ENCODE measurements at regions not wholly inside any gene's neighbourhood (a gene's known extent, or its start where the extent isn't known, plus 50 kb on each side); places are given as distances from the start of the nearest gene placed in this dataset.

DNA sequence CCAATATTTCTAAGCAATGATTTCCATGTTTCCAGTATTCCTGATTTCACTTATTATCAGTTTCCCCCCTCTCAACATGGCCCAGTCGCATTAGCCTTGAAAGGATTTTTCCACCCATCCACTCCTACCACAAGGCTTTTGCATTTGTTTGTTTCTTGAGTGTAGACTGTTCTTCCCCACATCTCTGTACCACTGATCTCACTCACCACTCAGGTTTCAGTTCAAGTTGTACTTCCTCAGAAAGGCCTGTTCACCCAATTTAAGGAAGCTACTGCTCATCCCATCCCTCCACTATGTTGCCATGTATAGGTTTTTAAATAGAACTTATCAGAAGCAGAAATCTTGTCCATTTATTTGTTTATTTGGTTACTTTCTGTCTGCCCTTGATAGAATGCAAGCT, 472.3 kb downstream of the FAM181B start:
- Histone ChIP-seq H3K4me3 (no peak overlapping the region), H3K9me2 (replicated peaks; ENCODE audit: insufficient read depth) (no peaks in the 10 kb centered on the region), H3K27ac (no peak overlapping the region), H3K79me2 (no peaks in the 10 kb centered on the region), H2AFZ (no peak overlapping the region), H3K27me3 (no peaks in the 10 kb centered on the region), H3K4me2 (no peak overlapping the region), H3K4me1 (ENCODE audit: insufficient read depth) (no peaks in the 10 kb centered on the region), H3K9me3 (ENCODE audit: low read depth) (no peaks in the 10 kb centered on the region), H3K36me3 (replicated peaks; ENCODE audit: insufficient read depth, low read depth) (no peaks in the 10 kb centered on the region), H4K20me1 (ENCODE audit: insufficient read depth, poor library complexity, severe bottlenecking) (no peaks in the 10 kb centered on the region)
- TF ChIP-seq EZH2 (IDR thresholded peaks at IDR 0.05; ENCODE audit: borderline replicate concordance): no peak
- TF ChIP-seq EZH2phosphoT487 (IDR thresholded peaks at IDR 0.05; ENCODE audit: low read depth, severe bottlenecking, unreplicated experiment): no peak
- TF ChIP-seq, protein P1, sequence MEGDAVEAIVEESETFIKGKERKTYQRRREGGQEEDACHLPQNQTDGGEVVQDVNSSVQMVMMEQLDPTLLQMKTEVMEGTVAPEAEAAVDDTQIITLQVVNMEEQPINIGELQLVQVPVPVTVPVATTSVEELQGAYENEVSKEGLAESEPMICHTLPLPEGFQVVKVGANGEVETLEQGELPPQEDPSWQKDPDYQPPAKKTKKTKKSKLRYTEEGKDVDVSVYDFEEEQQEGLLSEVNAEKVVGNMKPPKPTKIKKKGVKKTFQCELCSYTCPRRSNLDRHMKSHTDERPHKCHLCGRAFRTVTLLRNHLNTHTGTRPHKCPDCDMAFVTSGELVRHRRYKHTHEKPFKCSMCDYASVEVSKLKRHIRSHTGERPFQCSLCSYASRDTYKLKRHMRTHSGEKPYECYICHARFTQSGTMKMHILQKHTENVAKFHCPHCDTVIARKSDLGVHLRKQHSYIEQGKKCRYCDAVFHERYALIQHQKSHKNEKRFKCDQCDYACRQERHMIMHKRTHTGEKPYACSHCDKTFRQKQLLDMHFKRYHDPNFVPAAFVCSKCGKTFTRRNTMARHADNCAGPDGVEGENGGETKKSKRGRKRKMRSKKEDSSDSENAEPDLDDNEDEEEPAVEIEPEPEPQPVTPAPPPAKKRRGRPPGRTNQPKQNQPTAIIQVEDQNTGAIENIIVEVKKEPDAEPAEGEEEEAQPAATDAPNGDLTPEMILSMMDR (IDR thresholded peaks at IDR 0.05; ENCODE audit: poor library complexity): no peak
- DNase-seq (ENCODE audit: low spot score): no peak
- 88% methylated on average over 1 of the region's 1 CpG for WGBS (ENCODE audit: low lambda C conversion rate, missing lambda C conversion rate)

DNA sequence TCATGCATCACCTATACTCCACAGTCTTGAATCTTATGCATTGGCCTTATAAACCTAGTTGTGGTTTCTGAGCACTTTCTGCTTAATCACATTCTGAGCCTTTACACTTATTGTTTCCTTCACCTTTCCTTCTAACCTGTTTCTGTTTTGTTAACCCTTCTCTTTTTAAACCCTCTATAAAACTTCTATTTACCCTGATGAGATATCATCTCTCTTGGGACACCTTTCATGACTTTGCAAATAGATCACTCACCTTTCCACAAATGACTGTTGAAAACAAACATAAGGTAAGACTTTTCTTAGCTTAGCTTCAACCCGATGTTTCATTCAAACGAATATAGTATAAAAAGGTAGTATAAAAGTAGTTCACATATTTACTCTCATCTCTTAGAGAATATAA, 483.6 kb downstream of the FAM181B start:
- Histone ChIP-seq H2AFZ (no peak overlapping the region), H3K4me3 (no peak overlapping the region), H3K9me3 (ENCODE audit: low read depth) (no peaks in the 10 kb centered on the region), H3K36me3 (replicated peaks; ENCODE audit: insufficient read depth, low read depth) (no peaks in the 10 kb centered on the region), H4K20me1 (ENCODE audit: insufficient read depth, poor library complexity, severe bottlenecking) (no peaks in the 10 kb centered on the region), H3K9me2 (replicated peaks; ENCODE audit: insufficient read depth) (no peaks in the 10 kb centered on the region), H3K4me1 (ENCODE audit: insufficient read depth) (no peaks in the 10 kb centered on the region), H3K27me3 (no peaks in the 10 kb centered on the region), H3K4me2 (no peak overlapping the region), H3K79me2 (no peaks in the 10 kb centered on the region), H3K27ac (no peak overlapping the region)
- DNase-seq (ENCODE audit: low spot score): no peak
- no peak for TF ChIP-seq EZH2phosphoT487 (IDR thresholded peaks at IDR 0.05; ENCODE audit: low read depth, severe bottlenecking, unreplicated experiment)
- TF ChIP-seq EZH2 (IDR thresholded peaks at IDR 0.05; ENCODE audit: borderline replicate concordance): no peak
- TF ChIP-seq, protein P1 (IDR thresholded peaks at IDR 0.05; ENCODE audit: poor library complexity): no peak
- 59% methylated on average over 2 of the region's 2 CpGs for WGBS (ENCODE audit: low lambda C conversion rate, missing lambda C conversion rate)

GRCh38 chr11:82246926-82247325, 486.7 kb downstream of the FAM181B start:
- H3K79me2 ChIP-seq: no peaks in the 10 kb centered on the region
- no peaks in the 10 kb centered on the region for H3K27me3 ChIP-seq
- no peak overlapping the region for H3K27ac ChIP-seq
- no peak overlapping the region for H2AFZ ChIP-seq
- no peak overlapping the region for H3K4me3 ChIP-seq
- no peaks in the 10 kb centered on the region for H3K9me3 ChIP-seq (ENCODE audit: low read depth)
- H3K4me1 ChIP-seq (ENCODE audit: insufficient read depth): no peaks in the 10 kb centered on the region
- no peaks in the 10 kb centered on the region for H3K36me3 ChIP-seq (replicated peaks; ENCODE audit: insufficient read depth, low read depth)
- no peak overlapping the region for H3K4me2 ChIP-seq
- DNase-seq (ENCODE audit: low spot score): no peak
- TF ChIP-seq EZH2 (IDR thresholded peaks at IDR 0.05; ENCODE audit: borderline replicate concordance) (no peak), EZH2phosphoT487 (IDR thresholded peaks at IDR 0.05; ENCODE audit: low read depth, severe bottlenecking, unreplicated experiment) (no peak)
- TF ChIP-seq, protein P1 (IDR thresholded peaks at IDR 0.05; ENCODE audit: poor library complexity): no peak
- H3K9me2 ChIP-seq (replicated peaks; ENCODE audit: insufficient read depth): no peaks in the 10 kb centered on the region
- no peaks in the 10 kb centered on the region for H4K20me1 ChIP-seq (ENCODE audit: insufficient read depth, poor library complexity, severe bottlenecking)

GRCh38 chr11:82239498-82239897, 494.2 kb downstream of the FAM181B start:
- Histone ChIP-seq H2AFZ (no peak overlapping the region), H3K27ac (no peak overlapping the region), H4K20me1 (ENCODE audit: insufficient read depth, poor library complexity, severe bottlenecking) (no peaks in the 10 kb centered on the region), H3K4me2 (no peak overlapping the region), H3K27me3 (no peaks in the 10 kb centered on the region), H3K9me2 (replicated peaks; ENCODE audit: insufficient read depth) (no peaks in the 10 kb centered on the region), H3K79me2 (no peaks in the 10 kb centered on the region), H3K36me3 (replicated peaks; ENCODE audit: insufficient read depth, low read depth) (no peaks in the 10 kb centered on the region), H3K9me3 (ENCODE audit: low read depth) (no peaks in the 10 kb centered on the region), H3K4me1 (ENCODE audit: insufficient read depth) (no peaks in the 10 kb centered on the region), H3K4me3 (no peak overlapping the region)
- WGBS (ENCODE audit: low lambda C conversion rate, missing lambda C conversion rate): 94% methylated on average over 5 of the region's 5 CpGs
- TF ChIP-seq EZH2 (IDR thresholded peaks at IDR 0.05; ENCODE audit: borderline replicate concordance) (no peak), EZH2phosphoT487 (IDR thresholded peaks at IDR 0.05; ENCODE audit: low read depth, severe bottlenecking, unreplicated experiment) (no peak)
- TF ChIP-seq, protein P1 (IDR thresholded peaks at IDR 0.05; ENCODE audit: poor library complexity): no peak
- no peak for DNase-seq (ENCODE audit: low spot score)
